ENCODE measurements at regions not wholly inside any gene's neighbourhood (a gene's known extent, or its start where the extent isn't known, plus 50 kb on each side); places are given as distances from the start of the nearest gene placed in this dataset.

DNA sequence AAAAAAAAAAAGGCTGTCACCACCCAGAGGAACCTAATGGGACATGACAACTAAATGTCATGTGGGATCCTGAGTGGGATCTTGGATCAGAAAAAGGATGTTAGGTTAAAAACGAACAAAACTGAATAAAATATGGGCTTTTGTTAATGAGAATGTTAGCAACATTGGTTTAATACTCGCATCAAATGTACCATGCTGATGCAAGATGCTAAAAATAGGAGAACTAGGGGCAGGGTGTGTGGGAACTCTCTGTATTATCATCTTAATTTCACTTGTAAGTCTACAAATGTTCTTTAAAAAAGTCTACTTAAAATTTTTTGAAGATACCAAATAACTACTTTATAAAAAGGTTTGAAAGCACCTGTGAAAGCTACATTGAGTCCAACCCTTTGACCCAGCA, 88.8 kb upstream of the PRR5 start:
- no peaks in the 10 kb centered on the region for H4K20me1 ChIP-seq (ENCODE audit: insufficient read depth)
- CTCF ChIA-PET: no interaction called here

More for the DNA sequence above, 88.8 kb upstream of the PRR5 start:
- no peaks in the 10 kb centered on the region for H3K9me2 ChIP-seq (ENCODE audit: insufficient read depth)
- DNase-seq (ENCODE audit: low read depth, low spot score) (no peak), ATAC-seq (no peak)
- TF ChIP-seq ELF1 (IDR thresholded peaks at IDR 0.05; ENCODE audit: borderline replicate concordance, low read depth): no peak
- TF ChIP-seq, protein P1, sequence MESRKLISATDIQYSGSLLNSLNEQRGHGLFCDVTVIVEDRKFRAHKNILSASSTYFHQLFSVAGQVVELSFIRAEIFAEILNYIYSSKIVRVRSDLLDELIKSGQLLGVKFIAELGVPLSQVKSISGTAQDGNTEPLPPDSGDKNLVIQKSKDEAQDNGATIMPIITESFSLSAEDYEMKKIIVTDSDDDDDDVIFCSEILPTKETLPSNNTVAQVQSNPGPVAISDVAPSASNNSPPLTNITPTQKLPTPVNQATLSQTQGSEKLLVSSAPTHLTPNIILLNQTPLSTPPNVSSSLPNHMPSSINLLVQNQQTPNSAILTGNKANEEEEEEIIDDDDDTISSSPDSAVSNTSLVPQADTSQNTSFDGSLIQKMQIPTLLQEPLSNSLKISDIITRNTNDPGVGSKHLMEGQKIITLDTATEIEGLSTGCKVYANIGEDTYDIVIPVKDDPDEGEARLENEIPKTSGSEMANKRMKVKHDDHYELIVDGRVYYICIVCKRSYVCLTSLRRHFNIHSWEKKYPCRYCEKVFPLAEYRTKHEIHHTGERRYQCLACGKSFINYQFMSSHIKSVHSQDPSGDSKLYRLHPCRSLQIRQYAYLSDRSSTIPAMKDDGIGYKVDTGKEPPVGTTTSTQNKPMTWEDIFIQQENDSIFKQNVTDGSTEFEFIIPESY (IDR thresholded peaks at IDR 0.05; ENCODE audit: extremely low read depth, insufficient replicate concordance, low read length): no peak
- TF ChIP-seq TCF7L2 (IDR thresholded peaks at IDR 0.05; ENCODE audit: borderline replicate concordance, extremely low read depth, insufficient read depth, insufficient read length): no peak
- TF ChIP-seq MAX (IDR thresholded peaks at IDR 0.05): no peak
- no peak for TF ChIP-seq SP1 (IDR thresholded peaks at IDR 0.05; ENCODE audit: low read depth)
- TF ChIP-seq CEBPB (IDR thresholded peaks at IDR 0.05; ENCODE audit: low read depth): no peak
- TF ChIP-seq SRF (IDR thresholded peaks at IDR 0.05; ENCODE audit: low read depth): no peak
- TF ChIP-seq CBX3 (IDR thresholded peaks at IDR 0.05; ENCODE audit: low read depth): no peak
- TF ChIP-seq JUND (IDR thresholded peaks at IDR 0.05): no peak
- no peak for TF ChIP-seq RAD21 (IDR thresholded peaks at IDR 0.05; ENCODE audit: low read depth)
- no peak for TF ChIP-seq ZNF274 (IDR thresholded peaks at IDR 0.05; ENCODE audit: low read depth, low read length)
- no peak for TF ChIP-seq EZH2 (IDR thresholded peaks at IDR 0.05)
- TF ChIP-seq YY1 (IDR thresholded peaks at IDR 0.05; ENCODE audit: extremely low read depth, insufficient replicate concordance, low read depth, low read length): no peak
- no peak for TF ChIP-seq POLR2AphosphoS5 (IDR thresholded peaks at IDR 0.05; ENCODE audit: low read depth, low read length)
- TF ChIP-seq, protein P2, sequence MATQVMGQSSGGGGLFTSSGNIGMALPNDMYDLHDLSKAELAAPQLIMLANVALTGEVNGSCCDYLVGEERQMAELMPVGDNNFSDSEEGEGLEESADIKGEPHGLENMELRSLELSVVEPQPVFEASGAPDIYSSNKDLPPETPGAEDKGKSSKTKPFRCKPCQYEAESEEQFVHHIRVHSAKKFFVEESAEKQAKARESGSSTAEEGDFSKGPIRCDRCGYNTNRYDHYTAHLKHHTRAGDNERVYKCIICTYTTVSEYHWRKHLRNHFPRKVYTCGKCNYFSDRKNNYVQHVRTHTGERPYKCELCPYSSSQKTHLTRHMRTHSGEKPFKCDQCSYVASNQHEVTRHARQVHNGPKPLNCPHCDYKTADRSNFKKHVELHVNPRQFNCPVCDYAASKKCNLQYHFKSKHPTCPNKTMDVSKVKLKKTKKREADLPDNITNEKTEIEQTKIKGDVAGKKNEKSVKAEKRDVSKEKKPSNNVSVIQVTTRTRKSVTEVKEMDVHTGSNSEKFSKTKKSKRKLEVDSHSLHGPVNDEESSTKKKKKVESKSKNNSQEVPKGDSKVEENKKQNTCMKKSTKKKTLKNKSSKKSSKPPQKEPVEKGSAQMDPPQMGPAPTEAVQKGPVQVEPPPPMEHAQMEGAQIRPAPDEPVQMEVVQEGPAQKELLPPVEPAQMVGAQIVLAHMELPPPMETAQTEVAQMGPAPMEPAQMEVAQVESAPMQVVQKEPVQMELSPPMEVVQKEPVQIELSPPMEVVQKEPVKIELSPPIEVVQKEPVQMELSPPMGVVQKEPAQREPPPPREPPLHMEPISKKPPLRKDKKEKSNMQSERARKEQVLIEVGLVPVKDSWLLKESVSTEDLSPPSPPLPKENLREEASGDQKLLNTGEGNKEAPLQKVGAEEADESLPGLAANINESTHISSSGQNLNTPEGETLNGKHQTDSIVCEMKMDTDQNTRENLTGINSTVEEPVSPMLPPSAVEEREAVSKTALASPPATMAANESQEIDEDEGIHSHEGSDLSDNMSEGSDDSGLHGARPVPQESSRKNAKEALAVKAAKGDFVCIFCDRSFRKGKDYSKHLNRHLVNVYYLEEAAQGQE (IDR thresholded peaks at IDR 0.05; ENCODE audit: low read depth): no peak
- TF ChIP-seq FOSL1 (IDR thresholded peaks at IDR 0.05; ENCODE audit: low read depth): no peak
- TF ChIP-seq, protein P3, sequence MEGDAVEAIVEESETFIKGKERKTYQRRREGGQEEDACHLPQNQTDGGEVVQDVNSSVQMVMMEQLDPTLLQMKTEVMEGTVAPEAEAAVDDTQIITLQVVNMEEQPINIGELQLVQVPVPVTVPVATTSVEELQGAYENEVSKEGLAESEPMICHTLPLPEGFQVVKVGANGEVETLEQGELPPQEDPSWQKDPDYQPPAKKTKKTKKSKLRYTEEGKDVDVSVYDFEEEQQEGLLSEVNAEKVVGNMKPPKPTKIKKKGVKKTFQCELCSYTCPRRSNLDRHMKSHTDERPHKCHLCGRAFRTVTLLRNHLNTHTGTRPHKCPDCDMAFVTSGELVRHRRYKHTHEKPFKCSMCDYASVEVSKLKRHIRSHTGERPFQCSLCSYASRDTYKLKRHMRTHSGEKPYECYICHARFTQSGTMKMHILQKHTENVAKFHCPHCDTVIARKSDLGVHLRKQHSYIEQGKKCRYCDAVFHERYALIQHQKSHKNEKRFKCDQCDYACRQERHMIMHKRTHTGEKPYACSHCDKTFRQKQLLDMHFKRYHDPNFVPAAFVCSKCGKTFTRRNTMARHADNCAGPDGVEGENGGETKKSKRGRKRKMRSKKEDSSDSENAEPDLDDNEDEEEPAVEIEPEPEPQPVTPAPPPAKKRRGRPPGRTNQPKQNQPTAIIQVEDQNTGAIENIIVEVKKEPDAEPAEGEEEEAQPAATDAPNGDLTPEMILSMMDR (IDR thresholded peaks at IDR 0.05 in 2 of 3, conservative IDR thresholded peaks at IDR 0.05 in 1 of 3; ENCODE audit: borderline replicate concordance in 1 of 3, insufficient read depth in 1 of 3, low read depth in 2 of 3, low read length in 2 of 3): no peak
- TF ChIP-seq EZH2phosphoT487 (IDR thresholded peaks at IDR 0.05; ENCODE audit: borderline replicate concordance): no peak
- no peak for TF ChIP-seq EGR1 (IDR thresholded peaks at IDR 0.05; ENCODE audit: low read depth)
- H3K9me3 ChIP-seq (ENCODE audit: control insufficient read depth in 1 of 2, insufficient read depth in 1 of 2, low read depth in 1 of 2, low read length in 2 of 2): peaks cover 4 to 8% of the 10 kb centered on the region in 2 experiments; a peak in 2 of 4 replicates
- H3K4me1 ChIP-seq (ENCODE audit: control insufficient read depth in 1 of 2, insufficient read depth in 2 of 2, low read length in 2 of 2): no peaks in the 10 kb centered on the region
- H3K9ac ChIP-seq (ENCODE audit: low read length): no peak overlapping the region
- H3K4me2 ChIP-seq (ENCODE audit: low read length): no peak overlapping the region
- H3K27ac ChIP-seq (ENCODE audit: low read depth, low read length): no peak overlapping the region
- RAD21 ChIA-PET (ENCODE audit: low non-redundant PET in 1 of 2, low total read pairs in 2 of 2, uncharacterized antibody in 2 of 2, unreplicated experiment in 2 of 2): no interaction called here
- H3K27me3 ChIP-seq (ENCODE audit: insufficient read depth, low read length): no peaks in the 10 kb centered on the region
- H3K79me2 ChIP-seq (ENCODE audit: insufficient read depth, low read length): no peaks in the 10 kb centered on the region
- intact Hi-C loops (cut with micrococcal nuclease): no loop called here
- H3K4me3 ChIP-seq (replicated peaks in 1 of 2; ENCODE audit: low read depth in 1 of 2, low read length in 2 of 2): no peak overlapping the region
- POLR2A ChIA-PET: no interaction called here
- BruUV-seq (replicated peaks): no TSS peak
- H3K36me3 ChIP-seq (ENCODE audit: control insufficient read depth in 1 of 2, insufficient read depth in 2 of 2, low read length in 2 of 2): no peaks in the 10 kb centered on the region
- H2AFZ ChIP-seq (ENCODE audit: low read depth, low read length, poor library complexity, severe bottlenecking): no peak overlapping the region
